GM12878 (cell line): ENCODE measurements at regions not wholly inside any gene's neighbourhood (a gene's known extent, or its start where the extent isn't known, plus 50 kb on each side); places are given as distances from the start of the nearest gene placed in this dataset.

Source experiments
- ATF3 ChIP-seq: IDR thresholded peaks from 2 replicates; pipeline ENCODE4 v1.6.1; 2011; ENCODE audit warnings: low read depth, mild to moderate bottlenecking, low read length, moderate library complexity, borderline replicate concordance; ENCODE audit errors: extremely low read depth
- CBX3 ChIP-seq: fragments of 200-600 bp; sonication (generic); IDR thresholded peaks from 2 replicates; pipeline ENCODE4 v1.6.1; 2016; ENCODE audit warnings: low read depth, borderline replicate concordance
- CEBPB ChIP-seq, 2 experiments: fragments of 150-350 bp in 1 of 2; IDR thresholded peaks; 2 replicates each; pipeline ENCODE4 v1.6.1; 2012 to 2014; ENCODE audit warnings: low read depth in 2 of 2, low read length in 2 of 2, borderline replicate concordance in 1 of 2, inconsistent platforms in 1 of 2
- ELK1 ChIP-seq: IDR thresholded peaks from 2 replicates; pipeline ENCODE4 v1.6.1; 2012; ENCODE audit warnings: low read depth, low read length, improper control_type of control experiment
- EZH2 ChIP-seq: IDR thresholded peaks from 2 replicates; pipeline ENCODE4 v1.6.1; 2012; ENCODE audit warnings: low read depth, mild to moderate bottlenecking, control low read depth, inconsistent platforms, low read length, borderline replicate concordance; ENCODE audit not compliant: control insufficient read depth
- GABPA ChIP-seq: IDR thresholded peaks from 2 replicates; pipeline ENCODE4 v1.6.1; 2014; ENCODE audit warnings: antibody characterized with exemption, low read depth, mild to moderate bottlenecking, inconsistent platforms
- NR2C2 ChIP-seq: IDR thresholded peaks from 2 replicates; pipeline ENCODE4 v1.6.1; 2011; ENCODE audit warnings: borderline replicate concordance, low read depth; ENCODE audit not compliant: control insufficient read depth, insufficient read length
- PAX8 ChIP-seq: fragments of 450-650 bp; IDR thresholded peaks from 2 replicates; pipeline ENCODE4 v1.6.1; 2017; ENCODE audit warnings: mild to moderate bottlenecking, moderate library complexity
- REST ChIP-seq: IDR thresholded peaks from 2 replicates; pipeline ENCODE4 v1.6.1; 2012; ENCODE audit warnings: mild to moderate bottlenecking, low read depth, low read length
- ZNF592 ChIP-seq: fragments of 450-650 bp; IDR thresholded peaks from 2 replicates; pipeline ENCODE4 v1.6.1; 2017; ENCODE audit warnings: mild to moderate bottlenecking, moderate library complexity

- TF ChIP-seq GABPA (no peak), NR2C2 (no peak), REST (no peak), CEBPB (IDR thresholded peaks at IDR 0.05; ENCODE audit: borderline replicate concordance in 1 of 2, low read depth in 2 of 2, low read length in 2 of 2) (no peak), EZH2 (no peak), CBX3 (no peak), ATF3 (no peak), PAX8 (no peak), ZNF592 (no peak), ELK1 (no peak)
Observed at GRCh38 chr2:238702276-238703052, 145.4 kb upstream of the TWIST2 start.
